ENCODE measurements at regions not wholly inside any gene's neighbourhood (a gene's known extent, or its start where the extent isn't known, plus 50 kb on each side); places are given as distances from the start of the nearest gene placed in this dataset.

DNA sequence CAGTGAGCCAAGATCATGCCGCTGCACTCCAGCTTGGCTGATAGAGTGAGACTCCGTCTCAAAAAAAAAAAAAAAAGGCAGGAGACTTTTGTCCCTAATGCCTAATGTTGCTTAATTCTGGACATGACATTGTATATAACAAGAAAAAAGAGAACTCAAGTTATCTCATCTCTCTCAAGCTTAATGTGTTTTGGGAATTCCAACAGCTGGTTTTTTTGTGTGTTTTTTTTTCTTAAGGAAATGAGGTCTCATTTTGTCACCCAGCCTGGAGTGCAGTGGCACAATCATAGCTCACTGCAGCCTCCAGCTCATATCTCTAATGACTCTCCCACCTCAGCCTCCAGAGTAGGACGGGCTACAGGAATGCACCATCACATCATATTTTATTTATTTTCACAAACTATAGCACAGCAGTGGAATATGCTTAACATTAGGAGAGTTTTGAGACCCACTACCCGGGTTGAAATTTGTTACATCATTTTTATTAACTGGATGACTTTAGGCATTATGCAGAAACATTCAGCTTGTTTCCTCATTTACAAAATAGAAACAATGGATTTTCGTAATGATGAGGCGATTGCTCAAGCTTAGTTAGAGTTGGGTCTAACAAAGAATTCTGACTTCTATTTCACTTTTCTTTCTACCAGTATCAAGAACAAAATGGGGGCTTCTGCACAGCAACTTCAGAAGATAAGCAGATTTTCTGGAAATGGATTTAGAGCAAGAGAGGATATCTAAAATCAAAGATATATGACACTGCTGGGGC is 104.1 kb upstream of the BTN3A2 start:
- Histone ChIP-seq H3K27me3 (ENCODE audit: control insufficient read depth, insufficient read depth, low read length) (no peaks in the 10 kb centered on the region), H3K4me3 (ENCODE audit: low read depth, low read length) (no peak overlapping the region), H3K36me3 (ENCODE audit: control insufficient read depth, insufficient read depth, low read length) (no peaks in the 10 kb centered on the region)
- TF ChIP-seq, protein P1, sequence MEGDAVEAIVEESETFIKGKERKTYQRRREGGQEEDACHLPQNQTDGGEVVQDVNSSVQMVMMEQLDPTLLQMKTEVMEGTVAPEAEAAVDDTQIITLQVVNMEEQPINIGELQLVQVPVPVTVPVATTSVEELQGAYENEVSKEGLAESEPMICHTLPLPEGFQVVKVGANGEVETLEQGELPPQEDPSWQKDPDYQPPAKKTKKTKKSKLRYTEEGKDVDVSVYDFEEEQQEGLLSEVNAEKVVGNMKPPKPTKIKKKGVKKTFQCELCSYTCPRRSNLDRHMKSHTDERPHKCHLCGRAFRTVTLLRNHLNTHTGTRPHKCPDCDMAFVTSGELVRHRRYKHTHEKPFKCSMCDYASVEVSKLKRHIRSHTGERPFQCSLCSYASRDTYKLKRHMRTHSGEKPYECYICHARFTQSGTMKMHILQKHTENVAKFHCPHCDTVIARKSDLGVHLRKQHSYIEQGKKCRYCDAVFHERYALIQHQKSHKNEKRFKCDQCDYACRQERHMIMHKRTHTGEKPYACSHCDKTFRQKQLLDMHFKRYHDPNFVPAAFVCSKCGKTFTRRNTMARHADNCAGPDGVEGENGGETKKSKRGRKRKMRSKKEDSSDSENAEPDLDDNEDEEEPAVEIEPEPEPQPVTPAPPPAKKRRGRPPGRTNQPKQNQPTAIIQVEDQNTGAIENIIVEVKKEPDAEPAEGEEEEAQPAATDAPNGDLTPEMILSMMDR (IDR thresholded peaks at IDR 0.05; ENCODE audit: insufficient read depth, low read length, poor library complexity, severe bottlenecking), result no peak
- no peak for DNase-seq (ENCODE audit: low read depth)

DNA sequence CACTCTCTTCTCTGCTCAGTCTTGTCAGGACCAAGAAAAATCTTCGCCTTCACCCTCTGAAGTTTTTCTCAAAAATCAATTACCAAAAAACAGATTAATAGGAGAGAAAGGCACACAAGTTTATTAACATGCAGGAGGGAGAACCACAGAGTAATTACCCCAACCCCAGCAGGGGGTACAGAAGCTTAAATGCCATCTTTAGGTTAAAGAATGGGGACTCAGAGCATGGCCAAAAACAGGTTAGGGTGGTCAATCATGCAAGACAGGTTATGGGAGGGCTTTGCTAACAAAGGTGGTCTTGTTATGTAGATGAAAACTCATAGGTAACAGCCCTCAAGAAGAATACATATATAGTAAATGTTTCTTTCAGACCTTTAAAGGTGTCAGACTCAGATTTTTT is 100.5 kb upstream of the BTN3A2 start:
- DNase-seq (ENCODE audit: low read depth), result no peak
- H3K36me3 ChIP-seq (ENCODE audit: control insufficient read depth, insufficient read depth, low read length), result no peaks in the 10 kb centered on the region
- H3K27me3 ChIP-seq (ENCODE audit: control insufficient read depth, insufficient read depth, low read length), result no peaks in the 10 kb centered on the region
- TF ChIP-seq, protein P1 (IDR thresholded peaks at IDR 0.05; ENCODE audit: insufficient read depth, low read length, poor library complexity, severe bottlenecking), result no peak
- no peak overlapping the region for H3K4me3 ChIP-seq (ENCODE audit: low read depth, low read length)

GRCh38 chr6:26267083-26267589 is 97.9 kb upstream of the BTN3A2 start:
- no peak for DNase-seq (ENCODE audit: low read depth)
- TF ChIP-seq, protein P1 (IDR thresholded peaks at IDR 0.05; ENCODE audit: insufficient read depth, low read length, poor library complexity, severe bottlenecking), result no peak
- H3K36me3 ChIP-seq (ENCODE audit: control insufficient read depth, insufficient read depth, low read length), result no peaks in the 10 kb centered on the region
- no peak overlapping the region for H3K4me3 ChIP-seq (ENCODE audit: low read depth, low read length)
- H3K27me3 ChIP-seq (ENCODE audit: control insufficient read depth, insufficient read depth, low read length), result no peaks in the 10 kb centered on the region

DNA sequence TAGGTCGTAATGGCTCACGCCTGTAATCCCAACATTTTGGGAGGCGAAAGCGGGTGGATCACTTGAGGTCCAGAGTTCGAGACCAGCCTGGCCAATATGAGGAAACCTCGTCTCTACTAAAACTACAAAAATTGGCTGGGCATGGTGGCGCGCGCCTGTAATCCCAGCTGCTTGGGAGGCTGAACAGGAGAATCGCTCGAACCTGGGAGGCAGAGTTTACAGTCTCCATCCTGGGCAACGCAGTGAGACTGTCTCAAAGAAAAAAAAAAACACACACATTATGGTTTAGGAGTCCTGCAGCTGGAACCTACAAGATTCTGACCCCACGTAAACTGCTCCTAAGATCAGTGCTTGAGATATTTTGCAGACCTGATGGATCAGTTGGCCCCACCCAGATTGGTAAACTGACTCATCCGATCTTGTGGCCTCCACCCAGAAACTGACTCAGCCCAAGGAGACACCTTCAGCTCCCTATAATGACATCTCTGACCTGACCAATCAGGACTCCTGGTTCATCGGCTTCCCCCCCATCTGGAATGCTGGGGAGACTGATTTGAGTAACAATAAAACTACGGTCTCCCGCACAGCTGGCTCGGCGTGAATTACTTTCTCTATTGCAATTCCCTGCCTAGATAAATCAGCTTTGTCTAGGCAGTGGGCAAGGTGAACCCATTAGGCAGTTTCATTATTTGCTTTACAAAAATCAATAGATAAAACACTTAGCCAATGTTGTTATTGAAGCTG is 96.2 kb upstream of the BTN3A2 start:
- TF ChIP-seq, protein P1 (IDR thresholded peaks at IDR 0.05; ENCODE audit: insufficient read depth, low read length, poor library complexity, severe bottlenecking), result no peak
- no peaks in the 10 kb centered on the region for H3K36me3 ChIP-seq (ENCODE audit: control insufficient read depth, insufficient read depth, low read length)
- no peak overlapping the region for H3K4me3 ChIP-seq (ENCODE audit: low read depth, low read length)
- no peaks in the 10 kb centered on the region for H3K27me3 ChIP-seq (ENCODE audit: control insufficient read depth, insufficient read depth, low read length)
- DNase-seq (ENCODE audit: low read depth), result no peak

- Histone ChIP-seq H3K27me3 (ENCODE audit: control insufficient read depth, insufficient read depth, low read length) (no peaks in the 10 kb centered on the region), H3K4me3 (ENCODE audit: low read depth, low read length) (peak overlapping the region; percentile 74), H3K36me3 (ENCODE audit: control insufficient read depth, insufficient read depth, low read length) (no peaks in the 10 kb centered on the region)
- no peak for DNase-seq (ENCODE audit: low read depth)
- TF ChIP-seq, protein P1 (IDR thresholded peaks at IDR 0.05; ENCODE audit: insufficient read depth, low read length, poor library complexity, severe bottlenecking), result no peak
Observed at GRCh38 chr6:26269531-26270485, 95.2 kb upstream of the BTN3A2 start.

Measured in kidney epithelial cell (primary cell).